Glomerular endothelial cell (primary cell): ENCODE measurements at regions not wholly inside any gene's neighbourhood (a gene's known extent, or its start where the extent isn't known, plus 50 kb on each side); places are given as distances from the start of the nearest gene placed in this dataset.
"Not testable (repeated sequence)": the region's sequence is repeated elsewhere in the genome, so short reads cannot be mapped to it uniquely, and the experiment has no call there.

Experiments
- DNase-seq: peaks from one replicate; pipeline ENCODE4 v3.0.0-alpha.2; 2011; ENCODE audit warnings: low read depth, low spot score; ENCODE audit errors: extremely low read depth

- no peak for DNase-seq
Measured at GRCh38 chr3:106336619-106337018, 467.8 kb upstream of the CBLB start.

GRCh38 chr3:106337116-106337515, 468.3 kb upstream of the CBLB start:
- no peak for DNase-seq

GRCh38 chr3:106338582-106339214, 469.9 kb upstream of the CBLB start:
- no peak for DNase-seq

- no peak for DNase-seq
Measured at GRCh38 chr3:106339551-106339950, 470.7 kb upstream of the CBLB start.

- DNase-seq, result no peak
Measured at GRCh38 chr3:106341087-106341486, 472.3 kb upstream of the CBLB start.

- DNase-seq, result no peak
Measured at GRCh38 chr3:106341586-106342162, 472.9 kb upstream of the CBLB start.

- no peak for DNase-seq
Measured at GRCh38 chr3:106342386-106342785, 473.6 kb upstream of the CBLB start.

- DNase-seq, result no peak
Measured at GRCh38 chr3:106343811-106344210, 475.0 kb upstream of the CBLB start.

- DNase-seq, result no peak
Measured at GRCh38 chr3:106345353-106346027, 476.7 kb upstream of the CBLB start.

- DNase-seq, result no peak
Measured at GRCh38 chr3:106347350-106347749, 478.5 kb upstream of the CBLB start.

GRCh38 chr3:106348139-106348690, 479.4 kb upstream of the CBLB start:
- DNase-seq, result no peak

GRCh38 chr3:106349191-106349881, 480.5 kb upstream of the CBLB start:
- no peak for DNase-seq

- DNase-seq, result no peak
Measured at GRCh38 chr3:106355873-106356272, 487.1 kb upstream of the CBLB start.

GRCh38 chr3:106359692-106360091, 490.9 kb upstream of the CBLB start:
- DNase-seq, result no peak

- not testable (repeated sequence) for DNase-seq
Measured at GRCh38 chr3:106360901-106361300, 492.1 kb upstream of the CBLB start.

GRCh38 chr3:106364477-106364876, 495.7 kb upstream of the CBLB start:
- no peak for DNase-seq

GRCh38 chr3:106365061-106365691, 496.4 kb upstream of the CBLB start:
- no peak for DNase-seq

- no peak for DNase-seq
Measured at GRCh38 chr3:106366352-106366751, 497.5 kb upstream of the CBLB start.

GRCh38 chr3:106367496-106367895, 498.7 kb upstream of the CBLB start:
- no peak for DNase-seq

- no peak for DNase-seq
Measured at GRCh38 chr3:106371221-106371970, 502.6 kb upstream of the CBLB start.
